CD14-positive monocyte (primary cell): ENCODE measurements at regions not wholly inside any gene's neighbourhood (a gene's known extent, or its start where the extent isn't known, plus 50 kb on each side); places are given as distances from the start of the nearest gene placed in this dataset.

Experiments
- DNase-seq, 3 donors: peaks; one replicate each; pipeline ENCODE4 v3.0.0-alpha.2; 2011 to 2022
- H2AFZ ChIP-seq: 2 replicates; pipeline ENCODE4 v1.6.0; 2012; ENCODE audit warnings: mild to moderate bottlenecking, low read depth, low read length, inconsistent platforms; ENCODE audit not compliant: insufficient read depth, poor library complexity, severe bottlenecking
- H3K27ac ChIP-seq, 2 donors: 1 replicate in 1 of 2; 2 replicates in 1 of 2; pipeline ENCODE4 v1.5.1; 2012 to 2013; ENCODE audit warnings: low read length in 2 of 2, control low read depth in 1 of 2, inconsistent platforms in 1 of 2, low read depth in 1 of 2, mild to moderate bottlenecking in 1 of 2
- H3K27me3 ChIP-seq, 2 donors: one replicate each; pipeline versions ENCODE4 v1.6.0 to v1.6.1; 2011 to 2013; ENCODE audit warnings: low read length in 2 of 2; ENCODE audit not compliant: control insufficient read depth in 2 of 2, insufficient read depth in 2 of 2
- H3K36me3 ChIP-seq, 2 donors: replicated peaks in 1 of 2; 1 replicate in 1 of 2; 2 replicates in 1 of 2; pipeline versions ENCODE4 v1.5.1 to v1.6.1; 2012 to 2013; ENCODE audit warnings: low read length in 2 of 2, control low read depth in 1 of 2, inconsistent platforms in 1 of 2, mild to moderate bottlenecking in 1 of 2; ENCODE audit not compliant: insufficient read depth in 2 of 2, control insufficient read depth in 1 of 2
- H3K4me1 ChIP-seq, 2 donors: 1 replicate in 1 of 2; 2 replicates in 1 of 2; pipeline versions ENCODE4 v1.5.1 to v1.6.1; 2012 to 2013; ENCODE audit warnings: low read length in 2 of 2, control low read depth in 1 of 2, inconsistent platforms in 1 of 2, mild to moderate bottlenecking in 1 of 2, moderate library complexity in 1 of 2; ENCODE audit not compliant: insufficient read depth in 2 of 2, control insufficient read depth in 1 of 2
- H3K4me2 ChIP-seq: replicated peaks from 2 replicates; pipeline ENCODE3; 2012; ENCODE audit warnings: low read length, moderate library complexity, mild to moderate bottlenecking; ENCODE audit not compliant: poor library complexity, severe bottlenecking; ENCODE audit errors: extremely low read depth
- H3K4me3 ChIP-seq, 3 experiments: fragments of 200-600 bp in 1 of 3; sonication (generic) in 1 of 3; replicated peaks in 1 of 3; 1 replicate in 2 of 3; 2 replicates in 1 of 3; pipeline ENCODE4 v1.5.1; 2011 to 2013; ENCODE audit warnings: low read length in 3 of 3, mild to moderate bottlenecking in 3 of 3, control low read depth in 2 of 3, low read depth in 2 of 3, inconsistent platforms in 1 of 3, moderate library complexity in 1 of 3
- H3K79me2 ChIP-seq: 2 replicates; pipeline ENCODE4 v1.6.0; 2012; ENCODE audit warnings: mild to moderate bottlenecking, control low read depth, inconsistent platforms, low read length, moderate library complexity; ENCODE audit not compliant: insufficient read depth
- H3K9ac ChIP-seq: 2 replicates; pipeline ENCODE4 v1.6.0; 2017; ENCODE audit warnings: low read length, mild to moderate bottlenecking; ENCODE audit not compliant: insufficient read depth, poor library complexity, severe bottlenecking
- H3K9me3 ChIP-seq, 2 donors: replicated peaks in 1 of 2; 1 replicate in 1 of 2; 2 replicates in 1 of 2; pipeline versions ENCODE4 v1.5.1 to v1.6.1; 2012 to 2013; ENCODE audit warnings: low read length in 2 of 2, control low read depth in 1 of 2; ENCODE audit not compliant: control insufficient read depth in 1 of 2, insufficient read depth in 1 of 2
- H4K20me1 ChIP-seq: 2 replicates; pipeline ENCODE4 v1.6.0; 2012; ENCODE audit warnings: mild to moderate bottlenecking, low read length, control low read depth, moderate library complexity; ENCODE audit not compliant: insufficient read depth
- H3K27ac Mint-ChIP-seq, 7 donors: one replicate each; pipeline ENCODE4 v1.8.0; 2020; ENCODE audit warnings: mild to moderate bottlenecking in 7 of 7, mixed read lengths in 7 of 7, moderate library complexity in 6 of 7, inconsistent platforms in 2 of 7
- H3K27me3 Mint-ChIP-seq, 3 donors: one replicate each; pipeline ENCODE4 v1.8.0; 2021 to 2022; ENCODE audit warnings: low read depth in 3 of 3, mild to moderate bottlenecking in 3 of 3, mixed read lengths in 3 of 3, moderate library complexity in 3 of 3, inconsistent platforms in 1 of 3
- H3K36me3 Mint-ChIP-seq, 2 donors: one replicate each; pipeline ENCODE4 v1.8.0; 2020; ENCODE audit warnings: mixed read lengths in 2 of 2, inconsistent platforms in 1 of 2, mild to moderate bottlenecking in 1 of 2
- H3K4me1 Mint-ChIP-seq: one replicate; pipeline ENCODE4 v1.8.0; 2020; ENCODE audit warnings: mild to moderate bottlenecking, mixed read lengths
- H3K4me3 Mint-ChIP-seq, 2 donors: one replicate each; pipeline ENCODE4 v1.8.0; 2020; ENCODE audit warnings: mild to moderate bottlenecking in 2 of 2, mixed read lengths in 2 of 2, moderate library complexity in 1 of 2
- H3K9me3 Mint-ChIP-seq, 7 donors: one replicate each; pipeline ENCODE4 v1.8.0; 2020 to 2022; ENCODE audit warnings: mixed read lengths in 7 of 7, mild to moderate bottlenecking in 6 of 7, moderate library complexity in 6 of 7, inconsistent platforms in 2 of 7
- WGBS: methylation state at CpG from one replicate; pipeline ENCODE4 v1.1.5; 2013; ENCODE audit warnings: missing lambda C conversion rate; ENCODE audit not compliant: insufficient coverage; 5-methylcytosine and 5-hydroxymethylcytosine counted together
- intact Hi-C, 2 donors: fragments of 100-400 bp; cut with micrococcal nuclease; formaldehyde crosslinking; loops; one replicate each; pipeline versions ENCODE4 v1.15.0 to v1.15.1; 2023
- TF ChIP-seq, protein P1 (sequence below): fragments of 200-600 bp; IDR thresholded peaks from one replicate; pipeline ENCODE4 v1.8.0; 2022; ENCODE audit warnings: antibody characterized with exemption, mild to moderate bottlenecking

DNA sequence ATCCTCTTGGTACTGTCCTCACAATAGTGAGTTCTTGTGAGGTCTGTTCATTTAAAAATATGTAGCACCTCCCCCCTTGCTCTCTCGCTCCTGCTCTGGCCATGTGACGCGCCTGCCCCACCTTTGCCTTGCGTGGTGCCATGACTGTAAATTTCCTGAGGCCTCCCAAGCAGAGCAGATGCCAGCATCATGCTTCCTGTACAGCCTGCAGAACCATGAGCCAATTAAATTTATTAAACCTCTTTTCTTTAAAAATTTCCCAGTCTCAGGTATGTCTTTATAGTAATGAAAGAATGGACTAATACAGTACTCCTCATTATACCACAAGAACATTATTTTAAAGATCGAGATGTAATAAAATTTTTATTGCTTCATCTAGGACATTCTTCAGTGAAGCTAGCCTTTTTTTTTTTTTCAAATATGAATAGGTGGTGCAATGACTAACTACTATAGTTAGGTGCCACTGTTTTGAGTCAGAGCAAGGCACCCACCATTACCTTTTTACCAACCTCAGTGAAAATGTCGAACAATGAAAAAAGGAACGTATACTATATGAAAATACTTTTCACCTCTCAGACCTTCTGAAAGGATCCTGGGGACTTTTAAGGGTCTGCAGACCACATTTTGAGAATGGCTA lies 191.1 kb upstream of the SGK1 start:
- H3K4me1 ChIP-seq = peaks cover 27 to 29% of the 10 kb centered on the region in 2 donors
- no peaks in the 10 kb centered on the region for H3K79me2 ChIP-seq
- Mint-ChIP-seq H3K27me3 (peaks cover 0 to 2% (median 0%) of the 10 kb centered on the region in 3 donors), H3K27ac (peak overlapping the region in 1 of 7 donors; percentile 76), H3K4me1 (peaks cover 28% of the 10 kb centered on the region), H3K9me3 (peaks cover 0 to 2% (median 0%) of the 10 kb centered on the region in 7 donors), H3K4me3 (no peak overlapping the region), H3K36me3 (no peaks in the 10 kb centered on the region)
- H3K27ac ChIP-seq = no peak overlapping the region
- H3K27me3 ChIP-seq = no peaks in the 10 kb centered on the region
- WGBS = 91% methylated on average over 4 of the region's 7 CpGs
- no peak overlapping the region for H3K9ac ChIP-seq
- DNase-seq = no peak
- no peaks in the 10 kb centered on the region for H3K36me3 ChIP-seq
- H4K20me1 ChIP-seq = no peaks in the 10 kb centered on the region
- TF ChIP-seq, protein P1, sequence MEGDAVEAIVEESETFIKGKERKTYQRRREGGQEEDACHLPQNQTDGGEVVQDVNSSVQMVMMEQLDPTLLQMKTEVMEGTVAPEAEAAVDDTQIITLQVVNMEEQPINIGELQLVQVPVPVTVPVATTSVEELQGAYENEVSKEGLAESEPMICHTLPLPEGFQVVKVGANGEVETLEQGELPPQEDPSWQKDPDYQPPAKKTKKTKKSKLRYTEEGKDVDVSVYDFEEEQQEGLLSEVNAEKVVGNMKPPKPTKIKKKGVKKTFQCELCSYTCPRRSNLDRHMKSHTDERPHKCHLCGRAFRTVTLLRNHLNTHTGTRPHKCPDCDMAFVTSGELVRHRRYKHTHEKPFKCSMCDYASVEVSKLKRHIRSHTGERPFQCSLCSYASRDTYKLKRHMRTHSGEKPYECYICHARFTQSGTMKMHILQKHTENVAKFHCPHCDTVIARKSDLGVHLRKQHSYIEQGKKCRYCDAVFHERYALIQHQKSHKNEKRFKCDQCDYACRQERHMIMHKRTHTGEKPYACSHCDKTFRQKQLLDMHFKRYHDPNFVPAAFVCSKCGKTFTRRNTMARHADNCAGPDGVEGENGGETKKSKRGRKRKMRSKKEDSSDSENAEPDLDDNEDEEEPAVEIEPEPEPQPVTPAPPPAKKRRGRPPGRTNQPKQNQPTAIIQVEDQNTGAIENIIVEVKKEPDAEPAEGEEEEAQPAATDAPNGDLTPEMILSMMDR = no peak
- intact Hi-C loops = no loop called here
- no peak overlapping the region for H3K4me3 ChIP-seq
- H3K4me2 ChIP-seq = no peak overlapping the region
- no peaks in the 10 kb centered on the region for H3K9me3 ChIP-seq
- H2AFZ ChIP-seq = no peak overlapping the region

DNA sequence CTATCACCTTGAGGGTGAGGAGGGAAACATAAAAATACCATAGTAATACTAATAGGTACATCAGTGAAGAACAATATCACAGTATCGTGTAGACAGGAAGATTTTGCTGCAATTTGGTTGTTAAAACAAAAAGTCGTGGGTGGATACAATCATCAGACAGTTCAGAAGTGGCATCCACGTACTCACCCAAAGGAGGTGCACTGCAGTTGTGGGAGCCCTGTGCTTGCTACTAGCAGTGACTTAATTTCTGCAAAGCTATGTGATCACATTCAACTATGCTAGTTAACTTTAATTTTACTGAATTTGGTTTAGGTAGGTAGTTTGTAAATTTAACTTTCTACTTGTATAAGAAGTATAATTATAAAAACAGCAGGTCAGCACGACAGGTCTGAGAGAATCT lies 188.2 kb upstream of the SGK1 start:
- Histone ChIP-seq H3K4me2 (no peak overlapping the region), H3K9me3 (no peaks in the 10 kb centered on the region), H4K20me1 (no peaks in the 10 kb centered on the region), H3K27ac (no peak overlapping the region), H3K4me1 (peaks cover 12 to 14% of the 10 kb centered on the region in 2 donors), H2AFZ (no peak overlapping the region), H3K27me3 (no peaks in the 10 kb centered on the region), H3K9ac (no peak overlapping the region), H3K4me3 (no peak overlapping the region), H3K36me3 (no peaks in the 10 kb centered on the region), H3K79me2 (no peaks in the 10 kb centered on the region)
- Mint-ChIP-seq H3K4me3 (no peak overlapping the region), H3K4me1 (peaks cover 14% of the 10 kb centered on the region), H3K9me3 (peaks cover 0 to 2% (median 0%) of the 10 kb centered on the region in 7 donors), H3K27me3 (peaks cover 0 to 3% (median 3%) of the 10 kb centered on the region in 3 donors), H3K27ac (no peak overlapping the region), H3K36me3 (no peaks in the 10 kb centered on the region)
- DNase-seq = no peak
- intact Hi-C loops = no loop called here
- 100% methylated on average over 3 of the region's 4 CpGs for WGBS
- TF ChIP-seq, protein P1 = no peak
